AG10803 (cell line): ENCODE measurements at regions not wholly inside any gene's neighbourhood (a gene's known extent, or its start where the extent isn't known, plus 50 kb on each side); places are given as distances from the start of the nearest gene placed in this dataset.

ENCODE experiments used
- DNase-seq: peaks from one replicate; pipeline ENCODE4 v3.0.0; 2010; ENCODE audit warnings: low read depth
- H3K4me3 ChIP-seq: 2 replicates; pipeline ENCODE4 v1.5.1; 2011; ENCODE audit warnings: mild to moderate bottlenecking, low read length, control low read depth
- CTCF ChIP-seq: conservative IDR thresholded peaks from 2 replicates; pipeline ENCODE4 v1.5.1; 2011; ENCODE audit warnings: mild to moderate bottlenecking, low read length, control low read depth, inconsistent platforms

GRCh38 chr3:83500931-83501330 is 1457.9 kb upstream of the CADM2 start:
- TF ChIP-seq CTCF = no peak
- H3K4me3 ChIP-seq = no peak overlapping the region
- no peak for DNase-seq

GRCh38 chr3:83513051-83513450 is 1445.7 kb upstream of the CADM2 start:
- no peak overlapping the region for H3K4me3 ChIP-seq
- no peak for DNase-seq
- no peak for TF ChIP-seq CTCF

- DNase-seq = no peak
- TF ChIP-seq CTCF = no peak
- no peak overlapping the region for H3K4me3 ChIP-seq
Observed at GRCh38 chr3:83513677-83514076, 1445.1 kb upstream of the CADM2 start.

GRCh38 chr3:83514130-83514914 is 1444.5 kb upstream of the CADM2 start:
- no peak overlapping the region for H3K4me3 ChIP-seq
- DNase-seq = no peak

GRCh38 chr3:83515123-83515522 is 1443.7 kb upstream of the CADM2 start:
- DNase-seq = no peak
- no peak for TF ChIP-seq CTCF
- no peak overlapping the region for H3K4me3 ChIP-seq

More at GRCh38 chr3:83514130-83514914, 1444.5 kb upstream of the CADM2 start:
- no peak for TF ChIP-seq CTCF

GRCh38 chr3:83523470-83524073 is 1435.2 kb upstream of the CADM2 start:
- H3K4me3 ChIP-seq = no peak overlapping the region
- TF ChIP-seq CTCF = peak; percentile 26; the same call in 1 of the 2 replicates
- DNase-seq = peak; percentile 1

- DNase-seq = no peak
- TF ChIP-seq CTCF = no peak
Observed at GRCh38 chr3:83524901-83525300, 1433.9 kb upstream of the CADM2 start.

More at GRCh38 chr3:83524901-83525300, 1433.9 kb upstream of the CADM2 start:
- H3K4me3 ChIP-seq = no peak overlapping the region
